ENCODE measurements at regions not wholly inside any gene's neighbourhood (a gene's known extent, or its start where the extent isn't known, plus 50 kb on each side); places are given as distances from the start of the nearest gene placed in this dataset.

DNA sequence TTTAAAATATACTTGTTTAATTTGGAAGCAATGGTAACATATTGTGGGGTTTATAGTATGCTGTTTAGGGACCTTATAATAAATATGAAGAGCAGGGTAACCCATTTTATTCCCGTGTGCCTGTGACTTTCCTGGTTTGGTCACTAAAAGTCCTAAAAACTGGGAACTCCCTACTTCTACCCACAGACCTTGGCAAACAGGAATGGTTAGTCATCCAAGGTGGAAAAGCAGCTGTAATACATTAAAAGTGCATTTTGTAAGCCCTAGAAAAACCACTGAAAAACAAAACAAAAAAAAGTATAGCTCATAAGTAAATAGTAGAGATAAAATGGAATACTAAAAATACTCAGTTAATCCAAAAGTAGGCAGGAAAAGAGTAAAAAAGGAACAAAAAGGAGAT lies 538.9 kb downstream of the LMO4 start:
- Histone ChIP-seq H3K27me3 (ENCODE audit: control insufficient read depth in 1 of 2, insufficient read depth in 2 of 2, low read length in 2 of 2) (no peaks in the 10 kb centered on the region), H3K36me3 (ENCODE audit: control insufficient read depth in 2 of 2, insufficient read depth in 2 of 2, low read length in 1 of 2) (no peaks in the 10 kb centered on the region), H3K4me1 (ENCODE audit: control insufficient read depth in 2 of 2, insufficient read depth in 2 of 2, low read length in 1 of 2) (no peaks in the 10 kb centered on the region), H3K9me3 (ENCODE audit: control insufficient read depth in 2 of 2, insufficient read depth in 1 of 2, low read depth in 1 of 2, low read length in 1 of 2) (no peaks in the 10 kb centered on the region), H3K4me3 (ENCODE audit: low read depth in 1 of 2, low read length in 2 of 2) (no peak overlapping the region), H3K27ac (ENCODE audit: low read depth in 2 of 2, low read length in 1 of 2) (no peak overlapping the region)
- WGBS, 2 donors: 58 to 59% methylated on average over 1 of the region's 1 CpG

- 37 to 71% methylated on average over 1 of the region's 1 CpG for WGBS, 2 donors
- Histone ChIP-seq H3K4me3 (ENCODE audit: low read depth in 1 of 2, low read length in 2 of 2) (no peak overlapping the region), H3K27me3 (ENCODE audit: control insufficient read depth in 1 of 2, insufficient read depth in 2 of 2, low read length in 2 of 2) (no peaks in the 10 kb centered on the region), H3K9me3 (ENCODE audit: control insufficient read depth in 2 of 2, insufficient read depth in 1 of 2, low read depth in 1 of 2, low read length in 1 of 2) (no peaks in the 10 kb centered on the region), H3K27ac (ENCODE audit: low read depth in 2 of 2, low read length in 1 of 2) (no peak overlapping the region), H3K36me3 (ENCODE audit: control insufficient read depth in 2 of 2, insufficient read depth in 2 of 2, low read length in 1 of 2) (no peaks in the 10 kb centered on the region), H3K4me1 (ENCODE audit: control insufficient read depth in 2 of 2, insufficient read depth in 2 of 2, low read length in 1 of 2) (no peaks in the 10 kb centered on the region)
Measured at GRCh38 chr1:87869567-87869966, 540.9 kb downstream of the LMO4 start.

- no peaks in the 10 kb centered on the region for H3K36me3 ChIP-seq (ENCODE audit: control insufficient read depth in 2 of 2, insufficient read depth in 2 of 2, low read length in 1 of 2)
- H3K9me3 ChIP-seq (ENCODE audit: control insufficient read depth in 2 of 2, insufficient read depth in 1 of 2, low read depth in 1 of 2, low read length in 1 of 2): no peaks in the 10 kb centered on the region
- no peak overlapping the region for H3K4me3 ChIP-seq (ENCODE audit: low read depth in 1 of 2, low read length in 2 of 2)
- no peak overlapping the region for H3K27ac ChIP-seq (ENCODE audit: low read depth in 2 of 2, low read length in 1 of 2)
- H3K27me3 ChIP-seq (ENCODE audit: control insufficient read depth in 1 of 2, insufficient read depth in 2 of 2, low read length in 2 of 2): no peaks in the 10 kb centered on the region
- WGBS, 2 donors: 71 to 86% methylated on average over 2 of the region's 2 CpGs
- no peaks in the 10 kb centered on the region for H3K4me1 ChIP-seq (ENCODE audit: control insufficient read depth in 2 of 2, insufficient read depth in 2 of 2, low read length in 1 of 2)
Measured at GRCh38 chr1:87872189-87872588, 543.5 kb downstream of the LMO4 start.

GRCh38 chr1:87872692-87873091 lies 544.0 kb downstream of the LMO4 start:
- Histone ChIP-seq H3K9me3 (ENCODE audit: control insufficient read depth in 2 of 2, insufficient read depth in 1 of 2, low read depth in 1 of 2, low read length in 1 of 2) (no peaks in the 10 kb centered on the region), H3K4me1 (ENCODE audit: control insufficient read depth in 2 of 2, insufficient read depth in 2 of 2, low read length in 1 of 2) (no peaks in the 10 kb centered on the region), H3K4me3 (ENCODE audit: low read depth in 1 of 2, low read length in 2 of 2) (no peak overlapping the region), H3K36me3 (ENCODE audit: control insufficient read depth in 2 of 2, insufficient read depth in 2 of 2, low read length in 1 of 2) (no peaks in the 10 kb centered on the region), H3K27me3 (ENCODE audit: control insufficient read depth in 1 of 2, insufficient read depth in 2 of 2, low read length in 2 of 2) (no peaks in the 10 kb centered on the region), H3K27ac (ENCODE audit: low read depth in 2 of 2, low read length in 1 of 2) (no peak overlapping the region)
- WGBS, 2 donors: 88 to 91% methylated on average over 3 of the region's 3 CpGs

- Histone ChIP-seq H3K4me3 (ENCODE audit: low read depth in 1 of 2, low read length in 2 of 2) (no peak overlapping the region), H3K27ac (ENCODE audit: low read depth in 2 of 2, low read length in 1 of 2) (no peak overlapping the region)
Measured at GRCh38 chr1:87878873-87879272, 550.2 kb downstream of the LMO4 start.

GRCh38 chr1:87880098-87880760 lies 551.5 kb downstream of the LMO4 start:
- Histone ChIP-seq H3K4me3 (ENCODE audit: low read depth in 1 of 2, low read length in 2 of 2) (no peak overlapping the region), H3K27me3 (ENCODE audit: control insufficient read depth in 1 of 2, insufficient read depth in 2 of 2, low read length in 2 of 2) (no peaks in the 10 kb centered on the region), H3K4me1 (ENCODE audit: control insufficient read depth in 2 of 2, insufficient read depth in 2 of 2, low read length in 1 of 2) (no peaks in the 10 kb centered on the region), H3K36me3 (ENCODE audit: control insufficient read depth in 2 of 2, insufficient read depth in 2 of 2, low read length in 1 of 2) (no peaks in the 10 kb centered on the region), H3K27ac (ENCODE audit: low read depth in 2 of 2, low read length in 1 of 2) (no peak overlapping the region), H3K9me3 (ENCODE audit: control insufficient read depth in 2 of 2, insufficient read depth in 1 of 2, low read depth in 1 of 2, low read length in 1 of 2) (no peaks in the 10 kb centered on the region)
- WGBS, 2 donors: 88 to 89% methylated on average over 5 of the region's 5 CpGs

More at GRCh38 chr1:87878873-87879272, 550.2 kb downstream of the LMO4 start:
- Histone ChIP-seq H3K27me3 (ENCODE audit: control insufficient read depth in 1 of 2, insufficient read depth in 2 of 2, low read length in 2 of 2) (no peaks in the 10 kb centered on the region), H3K9me3 (ENCODE audit: control insufficient read depth in 2 of 2, insufficient read depth in 1 of 2, low read depth in 1 of 2, low read length in 1 of 2) (no peaks in the 10 kb centered on the region), H3K36me3 (ENCODE audit: control insufficient read depth in 2 of 2, insufficient read depth in 2 of 2, low read length in 1 of 2) (no peaks in the 10 kb centered on the region), H3K4me1 (ENCODE audit: control insufficient read depth in 2 of 2, insufficient read depth in 2 of 2, low read length in 1 of 2) (no peaks in the 10 kb centered on the region)

- no peak overlapping the region for H3K4me3 ChIP-seq (ENCODE audit: low read depth in 1 of 2, low read length in 2 of 2)
- 70 to 79% methylated on average over 3 of the region's 3 CpGs for WGBS, 2 donors
- H3K9me3 ChIP-seq (ENCODE audit: control insufficient read depth in 2 of 2, insufficient read depth in 1 of 2, low read depth in 1 of 2, low read length in 1 of 2): no peaks in the 10 kb centered on the region
- H3K27me3 ChIP-seq (ENCODE audit: control insufficient read depth in 1 of 2, insufficient read depth in 2 of 2, low read length in 2 of 2): no peaks in the 10 kb centered on the region
- H3K4me1 ChIP-seq (ENCODE audit: control insufficient read depth in 2 of 2, insufficient read depth in 2 of 2, low read length in 1 of 2): no peaks in the 10 kb centered on the region
- no peaks in the 10 kb centered on the region for H3K36me3 ChIP-seq (ENCODE audit: control insufficient read depth in 2 of 2, insufficient read depth in 2 of 2, low read length in 1 of 2)
- no peak overlapping the region for H3K27ac ChIP-seq (ENCODE audit: low read depth in 2 of 2, low read length in 1 of 2)
Measured at GRCh38 chr1:87880764-87881163, 552.1 kb downstream of the LMO4 start.

GRCh38 chr1:87883906-87884305 lies 555.2 kb downstream of the LMO4 start:
- no peaks in the 10 kb centered on the region for H3K9me3 ChIP-seq (ENCODE audit: control insufficient read depth in 2 of 2, insufficient read depth in 1 of 2, low read depth in 1 of 2, low read length in 1 of 2)
- no peak overlapping the region for H3K4me3 ChIP-seq (ENCODE audit: low read depth in 1 of 2, low read length in 2 of 2)
- no peaks in the 10 kb centered on the region for H3K36me3 ChIP-seq (ENCODE audit: control insufficient read depth in 2 of 2, insufficient read depth in 2 of 2, low read length in 1 of 2)
- H3K27me3 ChIP-seq (ENCODE audit: control insufficient read depth in 1 of 2, insufficient read depth in 2 of 2, low read length in 2 of 2): no peaks in the 10 kb centered on the region
- H3K27ac ChIP-seq (ENCODE audit: low read depth in 2 of 2, low read length in 1 of 2): no peak overlapping the region
- H3K4me1 ChIP-seq (ENCODE audit: control insufficient read depth in 2 of 2, insufficient read depth in 2 of 2, low read length in 1 of 2): no peaks in the 10 kb centered on the region
- 88 to 91% methylated on average over 4 of the region's 4 CpGs for WGBS, 2 donors

DNA sequence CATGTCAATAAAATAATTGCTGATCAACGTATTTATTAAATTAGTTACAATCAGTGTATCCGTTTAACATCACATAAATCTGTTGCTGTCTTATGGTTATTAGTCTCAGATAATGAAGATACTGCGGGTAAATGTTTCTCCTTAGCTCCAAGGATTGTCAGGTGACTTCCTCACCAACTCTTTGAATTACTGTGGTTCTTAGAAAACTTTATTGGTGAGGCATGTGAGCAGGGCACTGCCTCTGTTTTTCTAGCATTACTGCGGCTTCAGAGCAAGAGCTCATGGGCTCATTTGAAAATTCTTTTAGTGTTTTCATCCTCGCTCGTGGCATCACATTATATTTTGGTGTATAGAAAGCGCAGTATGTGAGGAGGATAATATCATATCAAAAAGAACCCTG lies 555.9 kb downstream of the LMO4 start:
- Histone ChIP-seq H3K27ac (ENCODE audit: low read depth in 2 of 2, low read length in 1 of 2) (no peak overlapping the region), H3K9me3 (ENCODE audit: control insufficient read depth in 2 of 2, insufficient read depth in 1 of 2, low read depth in 1 of 2, low read length in 1 of 2) (no peaks in the 10 kb centered on the region), H3K4me1 (ENCODE audit: control insufficient read depth in 2 of 2, insufficient read depth in 2 of 2, low read length in 1 of 2) (no peaks in the 10 kb centered on the region), H3K36me3 (ENCODE audit: control insufficient read depth in 2 of 2, insufficient read depth in 2 of 2, low read length in 1 of 2) (no peaks in the 10 kb centered on the region), H3K4me3 (ENCODE audit: low read depth in 1 of 2, low read length in 2 of 2) (no peak overlapping the region), H3K27me3 (ENCODE audit: control insufficient read depth in 1 of 2, insufficient read depth in 2 of 2, low read length in 2 of 2) (no peaks in the 10 kb centered on the region)
- WGBS, 2 donors: 89 to 95% methylated on average over 7 of the region's 7 CpGs

DNA sequence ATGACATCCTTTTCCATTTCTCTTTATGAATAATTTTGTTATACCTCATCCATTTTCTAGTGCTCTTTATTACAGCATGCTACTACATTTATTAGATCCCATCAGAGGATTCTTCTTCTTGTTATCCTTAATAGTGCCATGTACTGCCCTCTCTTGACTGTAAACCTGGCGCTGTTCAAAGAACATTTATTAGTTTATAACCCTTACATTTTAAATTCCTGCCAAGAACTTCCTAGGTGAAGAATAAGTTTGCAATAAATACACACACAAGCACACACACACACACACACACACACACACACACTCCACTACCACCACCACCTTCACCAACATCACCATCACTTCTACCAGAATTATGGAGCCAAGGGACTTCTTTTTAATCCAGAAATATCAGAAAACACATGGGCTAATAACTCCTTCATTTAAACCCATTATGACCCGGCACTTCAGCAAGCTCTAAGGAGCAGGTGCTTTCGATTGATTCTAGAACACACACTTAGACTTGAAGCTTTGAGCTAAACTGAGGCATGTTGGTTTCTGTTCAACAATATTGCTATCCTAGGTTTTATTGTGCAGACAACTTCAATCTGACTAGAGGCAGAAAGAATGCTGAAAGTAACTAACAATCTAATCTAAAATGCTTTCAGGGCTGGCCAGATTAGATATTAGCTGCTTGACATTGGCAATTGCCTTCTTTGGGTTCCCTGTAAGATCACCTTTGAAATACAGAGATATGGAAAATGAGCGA lies 556.8 kb downstream of the LMO4 start:
- Histone ChIP-seq H3K27me3 (ENCODE audit: control insufficient read depth in 1 of 2, insufficient read depth in 2 of 2, low read length in 2 of 2) (no peaks in the 10 kb centered on the region), H3K9me3 (ENCODE audit: control insufficient read depth in 2 of 2, insufficient read depth in 1 of 2, low read depth in 1 of 2, low read length in 1 of 2) (no peaks in the 10 kb centered on the region), H3K36me3 (ENCODE audit: control insufficient read depth in 2 of 2, insufficient read depth in 2 of 2, low read length in 1 of 2) (no peaks in the 10 kb centered on the region), H3K4me1 (ENCODE audit: control insufficient read depth in 2 of 2, insufficient read depth in 2 of 2, low read length in 1 of 2) (no peaks in the 10 kb centered on the region), H3K27ac (ENCODE audit: low read depth in 2 of 2, low read length in 1 of 2) (no peak overlapping the region), H3K4me3 (ENCODE audit: low read depth in 1 of 2, low read length in 2 of 2) (no peak overlapping the region)
- 84 to 93% methylated on average over 4 of the region's 4 CpGs for WGBS, 2 donors

Data from esophagus (tissue), 2 donors.